Fibroblast of the aortic adventitia (primary cell): ENCODE measurements at regions not wholly inside any gene's neighbourhood (a gene's known extent, or its start where the extent isn't known, plus 50 kb on each side); places are given as distances from the start of the nearest gene placed in this dataset.
A peak's percentile ranks its signal among the peaks of the same experiment; 100 is the strongest.
"Not testable (repeated sequence)": the region's sequence is repeated elsewhere in the genome, so short reads cannot be mapped to it uniquely, and the experiment has no call there.

Experiments used
- DNase-seq: peaks from one replicate; pipeline ENCODE4 v3.0.0-alpha.2; 2010; ENCODE audit warnings: low read depth
- H3K4me3 ChIP-seq: 2 replicates; pipeline ENCODE4 v1.5.1; 2011; ENCODE audit warnings: low read depth, mild to moderate bottlenecking, control low read depth, low read length, moderate library complexity
- CTCF ChIP-seq: IDR thresholded peaks from 2 replicates; pipeline ENCODE4 v1.5.1; 2011; ENCODE audit warnings: mild to moderate bottlenecking, low read length, control low read depth, inconsistent platforms; ENCODE audit not compliant: insufficient read depth

- no peak for DNase-seq
- no peak overlapping the region for H3K4me3 ChIP-seq
- no peak for TF ChIP-seq CTCF
These were observed 93.4 kb upstream of the WSB1 start for GRCh38 chr17:27200476-27200875.

DNA sequence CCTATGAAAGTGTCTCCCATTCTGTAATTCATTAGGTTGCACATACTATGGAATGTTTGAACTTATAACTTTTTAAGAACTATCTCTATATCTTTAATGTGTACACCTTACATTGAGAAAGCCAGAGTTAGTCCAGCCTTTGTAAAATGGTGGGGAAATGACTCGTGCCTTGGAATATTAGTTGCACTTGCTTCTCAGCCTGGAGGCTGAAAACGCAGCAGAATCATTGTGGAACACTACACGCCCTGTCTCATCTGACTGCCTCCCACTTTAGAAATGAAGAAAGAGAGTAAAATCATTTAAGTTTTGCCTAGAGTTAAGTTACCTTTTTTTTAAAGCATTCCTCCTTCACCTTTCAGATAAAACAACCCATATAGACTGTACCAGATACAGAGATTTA, 90.7 kb upstream of the WSB1 start:
- DNase-seq = no peak
- H3K4me3 ChIP-seq = no peak overlapping the region
- TF ChIP-seq CTCF = no peak

GRCh38 chr17:27206447-27206846, 87.5 kb upstream of the WSB1 start:
- DNase-seq = no peak
- TF ChIP-seq CTCF = no peak
- H3K4me3 ChIP-seq = no peak overlapping the region

DNA sequence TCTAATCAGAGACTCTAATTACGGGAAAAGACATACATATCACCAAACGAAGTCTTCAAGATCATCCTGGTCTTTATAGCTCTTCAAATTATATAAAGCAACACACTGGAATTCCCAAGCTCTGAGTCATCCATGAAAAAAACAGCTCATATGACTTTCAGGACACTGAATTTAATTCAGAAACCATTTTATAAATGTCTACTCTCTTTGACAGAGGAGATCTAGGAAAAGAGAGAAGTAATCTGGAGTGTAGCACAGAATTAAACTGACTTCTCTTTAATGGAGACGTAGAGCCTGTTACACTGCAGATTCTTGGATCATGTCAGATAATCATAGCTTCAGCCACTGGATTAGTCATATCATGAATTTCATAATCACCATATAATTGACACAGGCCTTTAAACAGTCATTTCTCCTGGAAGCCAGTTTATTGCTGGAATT, 86.8 kb upstream of the WSB1 start:
- no peak for TF ChIP-seq CTCF
- no peak overlapping the region for H3K4me3 ChIP-seq
- DNase-seq = peak; percentile 77

DNA sequence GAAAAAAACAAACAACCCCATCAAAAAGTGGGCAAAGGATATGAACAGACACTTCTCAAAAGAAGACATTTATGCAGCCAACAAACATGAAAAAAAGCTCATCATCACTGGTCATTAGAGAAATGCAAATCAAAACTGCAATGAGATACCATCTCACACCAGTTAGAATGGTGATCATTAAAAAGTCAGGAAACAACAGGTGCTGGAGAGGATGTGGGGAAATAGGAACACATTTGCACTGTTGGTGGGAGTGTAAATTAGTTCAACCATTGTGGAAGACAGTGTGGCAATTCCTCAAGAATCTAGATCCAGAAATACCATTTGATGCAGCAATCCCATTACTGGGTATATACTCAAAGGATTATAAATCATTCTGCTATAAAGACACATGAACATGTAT, 85.5 kb upstream of the WSB1 start:
- DNase-seq, H3K4me3 ChIP-seq: not testable (repeated sequence)

GRCh38 chr17:27209316-27209715, 84.6 kb upstream of the WSB1 start:
- no peak for TF ChIP-seq CTCF
- DNase-seq = no peak
- H3K4me3 ChIP-seq = no peak overlapping the region

- not testable (repeated sequence) for DNase-seq, H3K4me3 ChIP-seq
These were observed 83.1 kb upstream of the WSB1 start for GRCh38 chr17:27210809-27211208.

DNA sequence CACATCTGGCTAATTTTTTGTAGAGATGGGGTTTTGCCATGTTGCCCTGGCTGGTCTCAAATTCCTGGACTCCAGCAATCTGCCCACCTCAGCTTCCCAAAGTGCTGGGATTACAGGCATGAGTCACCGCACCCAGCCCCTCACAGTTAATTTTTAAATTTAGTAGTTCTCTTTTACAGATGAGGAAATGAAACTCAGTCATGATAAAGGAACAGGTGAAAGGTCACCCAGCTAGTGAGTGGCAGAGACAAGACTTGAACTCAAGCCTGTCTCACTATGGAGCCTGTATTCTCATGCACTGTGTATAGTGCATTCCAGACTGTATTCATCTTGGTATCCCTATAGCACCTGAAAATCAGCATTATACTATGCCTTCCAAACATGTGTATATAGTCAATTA, 77.1 kb upstream of the WSB1 start:
- TF ChIP-seq CTCF = no peak

More for the DNA sequence above, 77.1 kb upstream of the WSB1 start:
- H3K4me3 ChIP-seq = no peak overlapping the region
- no peak for DNase-seq
